HG02938 (cell line): ENCODE measurements at regions not wholly inside any gene's neighbourhood (a gene's known extent, or its start where the extent isn't known, plus 50 kb on each side); places are given as distances from the start of the nearest gene placed in this dataset.

Source experiments
- ATAC-seq: cut with Tn5 transposase; IDR thresholded peaks from one replicate; pipeline ENCODE4 v1.9.1; 2021; ENCODE audit warnings: mild to moderate bottlenecking, moderate library complexity; ENCODE audit not compliant: unreplicated experiment

DNA sequence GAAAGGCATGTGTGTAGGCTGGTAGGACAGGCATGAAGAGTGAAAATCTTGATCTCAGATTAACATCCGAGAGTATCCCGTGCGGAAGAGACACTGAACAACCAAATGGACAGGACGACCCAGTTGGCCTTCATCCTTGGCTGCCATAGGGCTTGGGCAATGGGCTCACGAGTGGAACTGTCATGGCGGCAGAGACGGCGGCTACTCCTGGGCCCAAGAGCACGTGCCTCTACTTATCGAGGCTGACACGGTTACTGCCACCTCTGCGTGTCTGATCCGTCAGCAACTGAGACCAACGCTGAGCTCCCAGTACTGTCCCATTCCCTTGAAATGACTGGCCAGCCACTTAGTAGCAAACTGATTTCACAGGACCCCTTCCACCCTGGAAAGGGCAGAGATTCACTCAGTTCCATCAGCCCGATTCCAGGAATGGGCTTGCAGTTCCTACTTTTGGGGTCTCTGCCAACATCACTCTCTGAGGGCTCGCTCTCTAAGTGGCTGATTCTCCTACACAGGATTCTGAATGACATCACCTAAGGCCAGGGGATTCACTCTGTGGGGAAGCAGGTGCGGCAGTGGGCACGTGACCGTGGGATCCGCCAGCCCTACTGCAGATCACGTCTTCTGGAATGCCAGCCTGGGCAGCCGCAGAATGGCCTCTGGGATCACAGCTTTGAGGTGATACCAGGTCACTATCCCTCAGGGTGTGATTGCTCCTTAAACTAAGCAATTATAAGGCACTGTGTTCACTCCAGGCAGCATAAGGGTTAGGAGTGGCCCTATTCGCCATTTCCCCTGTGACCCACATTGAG is 97.8 kb downstream of the RPS6KA4 start:
- ATAC-seq = no peak

DNA sequence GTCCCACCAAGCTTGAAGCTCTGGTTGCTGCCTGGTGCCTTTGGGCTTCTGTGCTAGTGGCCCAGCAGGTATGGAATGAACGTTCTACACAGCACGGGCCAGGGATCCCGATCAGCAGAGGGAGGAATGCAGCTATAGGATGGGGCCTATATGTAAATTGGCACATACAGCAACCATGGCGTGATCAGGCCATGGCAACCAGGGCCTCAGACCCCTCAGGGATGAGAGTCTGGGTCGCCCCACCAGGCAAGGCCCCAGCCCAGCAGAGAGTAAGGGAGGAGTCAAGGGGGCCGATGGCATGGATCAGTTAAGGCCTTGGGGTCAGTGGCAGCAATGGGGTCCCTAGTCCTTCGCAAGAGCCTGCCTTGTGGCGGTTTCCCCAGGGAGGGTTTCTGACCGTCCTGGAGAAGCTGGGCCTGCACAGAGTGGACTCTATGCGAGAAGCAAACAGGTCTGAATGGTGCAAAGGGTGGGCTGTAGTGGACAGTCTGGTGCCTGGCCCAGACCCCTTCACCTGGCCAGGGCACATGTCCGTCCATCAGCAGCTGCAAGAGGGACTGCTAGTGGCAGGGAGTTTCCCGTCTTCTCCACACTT is 98.2 kb upstream of the SLC22A11 start:
- no peak for ATAC-seq

DNA sequence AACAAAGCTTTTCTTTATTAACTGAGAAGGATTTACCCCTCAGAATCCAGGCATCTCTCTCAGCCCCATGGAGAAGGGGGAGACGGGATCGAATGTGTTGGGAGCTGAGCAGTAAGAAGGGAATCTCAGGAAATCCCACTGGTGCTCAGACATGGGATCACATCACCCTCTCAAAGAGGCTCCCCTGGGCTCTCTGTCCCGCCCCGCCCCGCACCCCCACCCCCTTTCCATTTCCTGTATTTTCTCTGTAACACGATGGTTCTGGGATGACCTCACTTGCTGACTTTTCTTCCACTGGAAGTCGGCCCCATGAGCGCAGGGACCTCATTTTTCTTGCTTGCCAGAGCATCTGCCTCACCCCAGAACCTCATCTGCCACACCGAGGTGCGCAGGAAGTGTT is 96.7 kb upstream of the SLC22A11 start:
- no peak for ATAC-seq

DNA sequence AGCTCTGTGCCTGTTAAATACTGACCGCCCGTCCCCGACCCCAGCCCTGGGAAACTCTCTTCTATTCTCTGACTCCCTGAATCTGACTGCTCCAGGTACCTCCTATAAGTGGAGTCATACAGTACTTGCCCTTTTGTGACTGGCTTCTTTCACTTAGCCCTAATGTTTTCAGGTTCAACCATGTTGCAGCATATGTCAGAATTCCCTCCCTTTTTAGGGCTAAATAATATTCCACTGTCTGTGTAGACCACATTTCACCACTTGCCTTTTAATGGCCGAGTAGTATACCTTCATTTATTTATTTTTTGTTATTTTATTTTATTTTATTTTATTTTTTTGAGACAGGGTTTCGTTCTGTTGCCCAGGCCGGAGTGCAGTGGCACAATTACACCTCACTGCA is 96.1 kb upstream of the SLC22A11 start:
- ATAC-seq = no peak

DNA sequence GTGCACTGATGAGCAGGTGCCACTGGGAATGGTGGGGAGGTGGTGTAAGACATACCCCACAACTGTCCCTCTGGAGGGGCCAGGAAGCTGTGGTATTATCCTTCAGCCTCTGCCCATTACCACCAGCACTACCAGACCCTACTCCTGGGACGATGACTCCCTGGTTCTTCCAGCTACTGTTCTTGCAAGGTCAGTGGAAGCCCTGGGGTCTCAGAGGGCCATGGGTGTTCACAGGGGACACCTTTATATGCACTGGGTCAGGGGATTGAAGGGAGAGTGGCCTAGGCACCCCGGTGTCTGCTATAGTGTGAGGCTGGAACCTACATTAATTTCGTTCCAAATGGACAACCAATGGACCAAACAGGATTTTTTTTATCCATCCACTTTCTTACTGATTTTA is 94.7 kb upstream of the SLC22A11 start:
- no peak for ATAC-seq

DNA sequence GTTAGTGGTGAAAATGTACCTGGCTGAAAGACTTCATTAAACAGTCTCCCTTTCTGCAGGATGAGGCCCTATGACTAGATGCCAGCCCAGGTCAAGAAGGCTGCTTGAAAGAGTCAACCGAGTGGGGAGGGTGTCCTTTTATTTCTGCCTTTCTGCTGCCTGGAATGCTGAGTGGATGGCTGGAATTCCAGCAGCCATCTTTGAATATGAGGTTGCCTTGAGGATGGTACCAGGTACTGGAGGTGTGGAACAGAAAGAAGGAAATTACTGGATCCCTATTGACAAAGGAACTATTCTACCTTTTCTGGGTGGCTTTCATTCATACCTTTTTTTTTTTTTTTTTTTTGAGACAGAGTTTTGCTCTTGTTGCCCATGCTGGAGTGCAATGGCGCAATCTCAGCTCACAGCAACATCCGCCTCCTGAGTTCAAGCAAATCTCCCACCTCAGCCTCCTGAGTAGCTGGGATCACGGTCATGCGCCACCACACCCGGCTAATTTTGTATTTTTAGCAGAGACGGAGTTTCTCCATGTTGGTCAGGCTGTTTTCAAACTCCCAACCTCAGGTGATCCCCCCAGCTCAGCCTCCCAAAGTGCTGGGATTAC is 89.5 kb upstream of the SLC22A11 start:
- no peak for ATAC-seq

DNA sequence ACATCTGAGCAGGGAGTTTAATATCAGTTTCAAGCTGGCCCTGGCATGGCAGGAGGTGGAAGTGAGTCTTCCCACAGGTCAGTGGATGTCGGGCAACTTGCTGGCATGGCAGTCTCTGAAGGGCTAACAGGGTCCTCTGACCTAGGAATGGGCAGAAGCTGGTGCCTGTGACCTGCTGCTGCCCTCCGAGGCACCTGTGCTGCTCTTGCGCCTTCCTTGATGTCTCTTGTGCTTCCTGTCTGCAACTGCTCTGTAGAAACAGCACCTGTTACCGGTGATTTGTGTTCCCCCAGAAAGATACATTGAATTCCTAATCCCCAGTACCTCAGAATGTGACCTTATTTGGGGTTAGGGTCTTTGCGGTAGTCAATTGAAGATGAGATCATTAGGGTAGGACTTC is 86.5 kb upstream of the SLC22A11 start:
- no peak for ATAC-seq

DNA sequence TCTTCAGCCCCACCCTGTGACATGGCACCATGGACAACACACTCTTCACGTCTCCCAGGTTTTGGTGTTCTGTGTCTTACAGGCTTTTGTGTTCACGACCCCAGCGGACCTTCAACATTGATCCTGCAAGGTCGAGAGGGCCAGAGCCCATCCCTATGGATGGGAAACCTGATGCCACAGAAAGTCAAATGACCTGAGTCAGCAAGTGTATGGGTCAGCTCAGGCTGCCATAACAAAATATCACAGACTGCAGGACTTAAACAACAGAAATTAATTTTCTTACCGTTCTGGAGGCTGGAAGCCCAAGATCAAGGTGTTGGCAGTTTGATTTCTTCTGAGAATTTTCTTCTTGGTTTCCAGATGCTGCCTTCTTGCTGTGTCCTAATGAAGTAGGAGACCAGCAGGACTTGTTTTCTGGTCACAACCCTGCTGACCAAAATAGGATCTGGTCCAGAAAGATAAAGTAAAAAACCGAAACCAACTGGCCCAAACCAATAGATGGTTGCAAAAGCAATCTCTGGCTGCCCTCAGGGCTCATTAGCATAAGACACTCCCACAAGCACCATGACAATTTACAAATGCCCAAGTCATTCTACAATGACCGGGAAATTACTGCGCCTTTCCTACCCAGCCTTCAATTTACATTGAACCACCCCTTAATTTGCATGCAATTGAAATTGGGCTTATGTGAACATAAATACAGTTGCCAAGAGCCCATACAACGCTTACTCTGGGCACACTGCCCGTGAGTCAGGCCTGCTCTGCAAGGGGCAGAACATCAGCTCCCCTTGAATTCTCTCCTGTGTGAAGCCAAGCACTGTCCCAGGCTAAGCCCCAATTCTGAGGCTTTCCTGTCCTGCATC is 82.9 kb upstream of the SLC22A11 start:
- ATAC-seq = no peak

DNA sequence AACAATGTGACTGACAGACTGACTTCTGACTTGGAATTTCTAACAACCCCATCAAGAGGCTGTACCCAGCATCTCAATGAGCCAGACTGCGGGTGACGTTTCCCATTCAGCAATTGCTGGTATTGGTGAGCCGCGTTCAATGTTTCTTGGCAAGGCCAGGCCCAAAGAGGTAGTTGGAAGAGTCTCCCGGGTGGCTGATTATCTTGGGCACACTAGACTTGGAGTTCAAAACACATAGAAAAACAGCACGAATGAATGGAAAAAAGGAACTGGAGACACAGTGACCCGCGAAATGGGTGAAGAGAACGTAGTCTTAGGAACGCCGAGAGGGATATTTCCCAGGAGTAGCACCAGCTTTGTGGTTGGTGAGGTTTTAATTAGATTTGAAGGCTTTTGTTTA is 81.1 kb upstream of the SLC22A11 start:
- ATAC-seq = no peak

DNA sequence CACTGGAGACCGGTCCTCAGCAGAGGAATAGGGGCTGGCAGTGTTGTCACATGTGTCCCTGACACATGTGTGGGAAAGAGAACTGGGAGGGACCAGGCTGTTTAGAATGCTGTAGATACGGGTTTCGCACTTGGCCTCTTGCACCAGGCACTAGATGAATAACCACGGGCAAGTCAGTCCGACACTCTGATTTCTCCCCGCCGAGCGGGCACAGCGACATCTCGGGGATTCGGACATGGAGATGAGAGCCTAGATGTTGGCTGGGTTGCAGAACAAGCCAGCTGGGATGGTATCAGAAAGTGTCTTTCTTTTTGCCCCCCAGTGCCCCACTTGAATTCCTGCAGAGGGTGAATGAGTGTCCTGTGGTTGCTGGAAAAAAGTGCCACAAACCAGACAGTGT is 80.6 kb upstream of the SLC22A11 start:
- ATAC-seq = no peak

DNA sequence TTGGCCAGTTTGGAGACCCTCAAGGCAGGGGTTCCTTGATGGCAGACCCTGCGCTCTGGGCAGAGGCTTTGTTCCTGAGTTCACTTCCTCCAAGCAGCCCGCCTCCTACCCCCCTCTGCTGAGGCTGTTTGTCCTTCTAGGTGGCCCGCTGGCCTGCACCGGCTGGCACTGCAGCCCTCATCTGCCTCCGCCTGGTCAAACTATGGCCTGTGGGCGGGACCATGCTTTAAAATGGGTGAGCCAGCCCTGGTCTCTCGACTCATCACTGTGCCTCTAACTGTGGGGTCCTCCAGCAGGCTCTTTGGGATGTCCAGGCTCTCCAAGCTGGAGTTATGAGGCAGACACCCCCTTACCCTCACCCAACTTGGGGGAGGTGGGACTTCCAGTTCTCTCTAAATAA is 78.9 kb upstream of the SLC22A11 start:
- no peak for ATAC-seq

DNA sequence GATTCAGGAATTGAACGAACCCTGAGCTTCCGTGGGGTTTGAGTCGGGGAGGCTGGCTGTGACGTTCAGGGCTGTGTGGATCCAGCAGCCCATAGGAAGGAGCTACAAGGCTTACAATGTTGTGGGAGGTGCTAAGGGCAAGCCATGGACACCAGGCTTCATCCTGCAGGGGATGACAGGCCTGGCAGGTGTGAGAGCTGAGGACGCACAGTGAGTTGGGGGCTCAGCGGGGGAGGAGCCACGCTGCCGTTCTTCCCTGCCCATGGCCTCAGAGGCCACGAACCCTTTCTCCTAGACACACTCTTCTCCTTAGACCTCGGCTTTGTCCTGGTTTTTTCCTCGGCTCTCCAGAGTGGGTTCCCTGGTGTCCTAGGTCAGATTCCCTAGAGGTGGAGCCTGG is 78.1 kb upstream of the SLC22A11 start:
- no peak for ATAC-seq

DNA sequence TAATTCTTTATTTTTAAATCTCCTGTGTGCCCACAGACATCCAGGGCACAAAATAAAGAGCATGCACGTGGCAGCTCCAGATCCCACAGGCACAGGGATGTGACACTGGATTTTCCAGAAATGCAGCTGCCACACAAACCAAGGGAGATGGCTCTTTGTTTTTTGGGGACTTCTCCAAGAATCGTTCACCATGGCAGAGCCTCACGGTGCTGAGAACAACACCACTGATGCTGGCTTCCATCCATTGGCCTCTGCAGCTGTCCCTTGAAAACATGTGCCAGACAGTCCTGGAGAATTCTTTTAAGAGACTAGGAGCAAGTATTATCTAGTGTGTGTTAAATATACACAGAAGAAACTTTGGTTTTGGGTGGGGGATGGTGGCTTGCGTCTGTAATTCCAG is 73.2 kb upstream of the SLC22A11 start:
- no peak for ATAC-seq

DNA sequence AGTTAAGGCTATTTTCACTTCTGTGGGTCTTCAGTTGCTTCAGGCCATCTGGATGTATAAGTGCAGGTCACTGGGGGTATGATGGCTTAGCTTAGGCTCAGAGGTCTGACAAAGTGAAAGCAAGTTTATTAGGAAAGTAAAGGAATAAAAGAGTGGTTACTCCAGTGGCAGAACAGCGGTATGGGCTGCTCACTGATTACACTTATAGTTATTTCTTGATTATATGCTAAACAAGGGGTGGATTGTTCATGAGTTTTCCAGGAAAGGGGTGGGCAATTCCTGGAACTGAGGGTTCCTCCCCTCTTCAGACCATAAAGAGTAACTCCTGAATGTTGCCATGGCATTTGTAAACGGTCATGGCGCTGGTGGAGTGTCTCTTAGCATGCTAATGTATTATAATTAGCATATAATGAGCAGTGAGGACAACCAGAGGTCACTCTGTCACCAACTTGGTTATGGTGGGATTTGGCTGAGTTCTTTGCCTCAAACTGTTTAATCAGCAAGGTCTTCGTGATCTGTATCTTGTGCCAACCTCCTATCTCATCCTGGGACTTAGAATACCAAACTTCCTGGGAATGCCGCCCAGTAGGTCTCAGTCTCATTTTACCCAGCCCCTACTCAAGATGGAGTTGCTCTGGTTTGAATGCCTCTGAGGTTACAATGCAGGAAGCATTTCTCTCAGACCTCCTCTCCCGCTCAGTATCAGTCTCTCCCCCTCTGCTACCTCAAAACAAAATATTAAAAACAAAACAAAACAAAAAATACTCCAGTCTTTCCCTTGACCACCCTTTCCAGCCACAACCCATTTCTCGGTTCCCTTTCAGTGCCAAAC is 71.3 kb upstream of the SLC22A11 start:
- no peak for ATAC-seq

DNA sequence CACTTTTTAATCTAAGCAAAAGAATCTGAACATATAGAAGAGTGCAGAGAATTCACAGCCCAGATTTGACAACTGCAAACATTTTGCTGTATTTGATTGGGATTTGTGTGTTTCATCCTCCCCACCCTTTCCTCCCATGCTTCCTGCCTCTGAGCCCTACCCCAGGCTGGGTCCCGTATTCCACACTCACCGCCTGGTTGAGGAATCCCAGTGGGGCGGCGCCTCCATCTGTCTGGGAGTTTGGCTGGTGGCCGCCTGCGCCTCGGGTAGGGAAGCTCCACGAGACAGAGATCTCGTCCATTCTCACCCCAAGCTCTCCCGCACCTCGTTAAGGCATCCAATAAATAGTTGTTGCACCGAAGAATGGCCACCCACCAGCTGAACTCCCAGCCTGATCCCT is 70.7 kb upstream of the SLC22A11 start:
- ATAC-seq = no peak

DNA sequence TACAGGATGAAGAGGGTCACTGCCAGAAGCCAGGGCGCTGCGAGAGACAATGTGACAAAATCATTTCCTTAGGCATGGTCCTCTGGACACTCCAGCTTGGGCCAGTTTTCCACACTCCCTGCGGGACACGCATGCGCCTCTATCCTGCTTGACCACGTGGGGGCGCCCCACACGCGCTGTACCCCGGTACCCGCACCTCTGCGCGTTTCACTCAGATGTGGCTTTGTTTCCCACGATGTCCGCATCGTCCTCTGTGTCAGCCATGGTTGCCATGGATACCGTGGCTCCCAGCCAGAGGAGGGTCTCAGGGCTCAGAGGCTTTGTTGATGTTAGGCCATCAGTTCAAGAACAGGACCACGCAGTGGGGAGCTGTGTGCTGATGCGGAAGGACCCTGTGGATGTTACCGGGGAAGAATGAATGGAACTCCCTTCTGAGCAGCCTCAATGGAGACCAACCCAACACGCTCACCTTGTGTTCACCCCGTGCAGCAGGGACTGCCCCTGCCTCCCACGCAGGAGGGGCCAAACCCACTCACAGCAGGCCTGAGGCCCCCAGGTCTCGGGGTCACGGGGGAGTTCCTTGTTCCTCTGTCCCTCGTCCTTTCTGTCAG is 65.8 kb upstream of the SLC22A11 start:
- no peak for ATAC-seq

DNA sequence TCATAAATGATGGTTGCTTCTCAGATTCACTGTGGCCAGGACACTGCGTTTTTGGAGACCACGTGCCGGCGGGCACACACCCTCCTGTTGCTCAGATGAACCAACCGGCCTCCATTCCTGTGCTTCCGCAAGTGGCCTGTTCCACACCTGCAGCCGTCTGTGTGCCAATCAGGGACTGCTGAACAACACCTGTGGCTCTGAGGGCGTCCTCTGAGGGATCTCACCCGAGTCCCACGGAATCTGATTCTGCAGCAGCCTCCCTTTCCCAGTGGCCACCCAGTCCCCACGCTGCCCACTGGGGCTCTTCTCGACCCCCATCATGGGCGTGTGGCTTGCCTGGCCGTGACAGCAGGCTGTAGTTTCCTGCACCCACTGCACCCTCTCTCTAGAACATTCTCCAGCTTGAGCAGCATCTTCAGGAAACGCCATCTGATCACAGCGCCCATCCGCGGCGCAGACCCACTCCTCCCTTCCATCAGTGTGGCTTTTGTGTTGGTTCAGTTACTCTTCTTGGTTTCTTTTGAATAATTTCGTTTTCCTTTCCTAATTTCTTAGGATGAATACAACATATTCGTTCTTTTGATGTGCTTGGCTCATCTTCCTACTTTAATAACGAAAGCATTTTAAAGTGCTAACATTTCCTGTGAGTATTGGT is 65.1 kb upstream of the SLC22A11 start:
- ATAC-seq = no peak

DNA sequence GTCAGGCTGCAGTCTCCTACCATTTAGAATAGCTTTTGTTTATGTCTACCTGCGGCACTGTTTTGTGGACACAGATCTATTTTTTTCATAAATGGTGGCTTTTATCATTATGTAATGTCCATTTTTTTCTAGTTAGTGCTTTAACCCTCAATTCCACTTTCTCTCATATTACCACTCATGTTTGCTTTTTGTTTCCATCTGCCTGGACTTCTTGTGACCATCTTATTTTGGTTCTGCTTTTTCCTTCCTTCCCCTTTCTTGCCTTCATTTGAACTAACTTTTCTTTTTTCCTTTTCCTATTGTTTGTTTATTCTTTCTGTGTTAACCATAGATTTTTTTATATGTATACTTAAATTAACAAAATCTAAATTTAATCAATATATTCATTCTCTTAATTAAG is 63.2 kb upstream of the SLC22A11 start:
- ATAC-seq = no peak

DNA sequence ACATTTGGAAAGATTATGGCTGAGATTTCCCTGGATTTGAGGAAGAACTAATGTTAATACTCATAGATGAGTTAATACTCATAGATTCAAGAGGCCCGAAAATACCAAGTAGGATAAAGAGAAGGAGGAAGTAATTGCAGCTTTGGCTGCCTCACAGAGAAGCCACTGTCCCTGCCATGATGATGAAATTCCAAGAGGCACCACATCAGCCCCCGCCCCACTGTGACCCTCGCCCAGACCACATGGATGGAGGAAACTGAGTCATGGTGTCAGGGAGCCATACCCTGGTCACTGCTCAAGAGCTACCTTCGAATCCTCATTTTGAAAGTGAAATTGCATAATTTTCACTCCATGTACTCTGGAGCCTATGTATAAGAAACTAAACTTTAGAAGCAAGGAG is 57.6 kb upstream of the SLC22A11 start:
- no peak for ATAC-seq
